NOMO-1 treated with dmso at 0.1 percent for 144 hours (cell line): ENCODE measurements at regions not wholly inside any gene's neighbourhood (a gene's known extent, or its start where the extent isn't known, plus 50 kb on each side); places are given as distances from the start of the nearest gene placed in this dataset.
A peak's percentile ranks its signal among the peaks of the same experiment; 100 is the strongest.

Experiments
- DNase-seq: peaks from one replicate; lab custom pipeline; 2025; ENCODE audit not compliant: unreplicated experiment; lab: John Stamatoyannopoulos, UW

GRCh38 chr10:123553810-123554430 is 112.2 kb upstream of the GPR26 start:
- DNase-seq: no peak

GRCh38 chr10:123554656-123555055 is 111.5 kb upstream of the GPR26 start:
- no peak for DNase-seq

- no peak for DNase-seq
Measured at GRCh38 chr10:123555616-123556015, 110.5 kb upstream of the GPR26 start.

GRCh38 chr10:123556049-123556448 is 110.1 kb upstream of the GPR26 start:
- DNase-seq: no peak

- no peak for DNase-seq
Measured at GRCh38 chr10:123556736-123557135, 109.4 kb upstream of the GPR26 start.

GRCh38 chr10:123557366-123558108 is 108.6 kb upstream of the GPR26 start:
- DNase-seq: no peak

- no peak for DNase-seq
Measured at GRCh38 chr10:123558651-123559050, 107.5 kb upstream of the GPR26 start.

GRCh38 chr10:123559066-123559822 is 106.9 kb upstream of the GPR26 start:
- peak; percentile 19 for DNase-seq

GRCh38 chr10:123559823-123560092 is 106.4 kb upstream of the GPR26 start:
- DNase-seq: no peak

- DNase-seq: no peak
Measured at GRCh38 chr10:123560301-123561140, 105.6 kb upstream of the GPR26 start.

- DNase-seq: no peak
Measured at GRCh38 chr10:123561141-123561440, 105.1 kb upstream of the GPR26 start.

GRCh38 chr10:123562387-123562786 is 103.8 kb upstream of the GPR26 start:
- no peak for DNase-seq

- no peak for DNase-seq
Measured at GRCh38 chr10:123562811-123563580, 103.2 kb upstream of the GPR26 start.

- DNase-seq: no peak
Measured at GRCh38 chr10:123563581-123563855, 102.6 kb upstream of the GPR26 start.

GRCh38 chr10:123563994-123564393 is 102.2 kb upstream of the GPR26 start:
- DNase-seq: no peak

- DNase-seq: no peak
Measured at GRCh38 chr10:123564631-123565030, 101.5 kb upstream of the GPR26 start.

- DNase-seq: no peak
Measured at GRCh38 chr10:123565691-123566660, 100.2 kb upstream of the GPR26 start.

- no peak for DNase-seq
Measured at GRCh38 chr10:123567984-123568739, 98.0 kb upstream of the GPR26 start.

GRCh38 chr10:123568751-123569150 is 97.4 kb upstream of the GPR26 start:
- DNase-seq: no peak
